ENCODE measurements at regions not wholly inside any gene's neighbourhood (a gene's known extent, or its start where the extent isn't known, plus 50 kb on each side); places are given as distances from the start of the nearest gene placed in this dataset.
A peak's percentile ranks its signal among the peaks of the same experiment; 100 is the strongest.

GRCh38 chrX:38917954-38918353 lies 116.7 kb downstream of the MID1IP1 start:
- H3K27ac ChIP-seq (ENCODE audit: low read length) = no peak overlapping the region
- H3K9me3 ChIP-seq (ENCODE audit: control insufficient read depth in 2 of 2, low read length in 2 of 2) = peaks cover 0 to 7% of the 10 kb centered on the region in 2 donors
- H3K4me3 ChIP-seq (ENCODE audit: low read length in 2 of 2) = no peak overlapping the region
- no peak overlapping the region for H3K9ac ChIP-seq (ENCODE audit: low read length in 2 of 2)
- H3K4me1 ChIP-seq (ENCODE audit: control insufficient read depth, insufficient read depth, low read length) = peaks cover 11% of the 10 kb centered on the region
- H3K27me3 ChIP-seq (ENCODE audit: control insufficient read depth in 1 of 2, insufficient read depth in 2 of 2, low read length in 2 of 2) = no peaks in the 10 kb centered on the region
- no peaks in the 10 kb centered on the region for H3K36me3 ChIP-seq (ENCODE audit: control insufficient read depth in 2 of 2, insufficient read depth in 2 of 2, low read length in 2 of 2)

GRCh38 chrX:38919202-38919601 lies 117.9 kb downstream of the MID1IP1 start:
- H3K27me3 ChIP-seq (ENCODE audit: control insufficient read depth in 1 of 2, insufficient read depth in 2 of 2, low read length in 2 of 2) = no peaks in the 10 kb centered on the region
- H3K36me3 ChIP-seq (ENCODE audit: control insufficient read depth in 2 of 2, insufficient read depth in 2 of 2, low read length in 2 of 2) = no peaks in the 10 kb centered on the region
- peaks cover 11% of the 10 kb centered on the region for H3K4me1 ChIP-seq (ENCODE audit: control insufficient read depth, insufficient read depth, low read length)
- peaks cover 0 to 6% of the 10 kb centered on the region in 2 donors for H3K9me3 ChIP-seq (ENCODE audit: control insufficient read depth in 2 of 2, low read length in 2 of 2)
- no peak overlapping the region for H3K27ac ChIP-seq (ENCODE audit: low read length)
- no peak overlapping the region for H3K4me3 ChIP-seq (ENCODE audit: low read length in 2 of 2)
- no peak overlapping the region for H3K9ac ChIP-seq (ENCODE audit: low read length in 2 of 2)

DNA sequence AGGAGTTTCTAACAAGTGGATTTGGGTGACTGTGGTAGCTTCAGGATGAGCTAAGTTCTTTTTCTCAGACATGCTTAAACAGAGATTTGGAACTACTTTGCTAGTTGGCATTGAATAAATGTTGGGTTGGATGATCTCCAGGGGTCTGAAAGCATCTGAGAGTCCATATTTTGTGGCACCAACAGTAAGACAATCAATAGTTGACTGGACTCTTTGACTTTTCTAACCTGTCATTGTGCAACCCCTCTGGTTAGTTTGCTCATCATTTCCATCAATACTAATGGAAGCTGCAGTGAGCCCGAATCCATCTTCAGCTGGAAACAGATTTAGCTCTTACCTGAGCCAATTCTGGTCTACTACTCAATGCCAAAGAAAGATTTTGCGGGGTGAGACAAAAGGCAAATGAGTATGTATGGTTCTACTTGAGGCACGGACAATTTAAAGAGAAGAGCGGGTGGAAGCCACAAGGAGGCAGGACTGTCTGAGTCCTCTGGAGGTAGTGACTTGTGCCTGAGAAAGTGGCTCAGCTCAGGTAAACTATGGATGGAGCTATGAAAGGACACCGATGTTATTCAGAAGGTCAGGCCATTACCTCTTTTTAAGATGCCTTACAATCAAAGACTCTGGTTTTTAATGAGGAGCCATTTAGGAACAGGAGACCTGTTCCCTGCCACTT lies 118.7 kb downstream of the MID1IP1 start:
- Histone ChIP-seq H3K9me3 (ENCODE audit: control insufficient read depth in 2 of 2, low read length in 2 of 2) (peaks cover 0 to 2% of the 10 kb centered on the region in 2 donors), H3K27ac (ENCODE audit: low read length) (no peak overlapping the region), H3K36me3 (ENCODE audit: control insufficient read depth in 2 of 2, insufficient read depth in 2 of 2, low read length in 2 of 2) (no peaks in the 10 kb centered on the region), H3K27me3 (ENCODE audit: control insufficient read depth in 1 of 2, insufficient read depth in 2 of 2, low read length in 2 of 2) (peaks cover 0 to 1% of the 10 kb centered on the region in 2 donors), H3K4me1 (ENCODE audit: control insufficient read depth, insufficient read depth, low read length) (peaks cover 11% of the 10 kb centered on the region), H3K9ac (ENCODE audit: low read length in 2 of 2) (no peak overlapping the region), H3K4me3 (ENCODE audit: low read length in 2 of 2) (no peak overlapping the region)

GRCh38 chrX:38923451-38923969 lies 122.3 kb downstream of the MID1IP1 start:
- Histone ChIP-seq H3K4me3 (ENCODE audit: low read length in 2 of 2) (no peak overlapping the region), H3K27me3 (ENCODE audit: control insufficient read depth in 1 of 2, insufficient read depth in 2 of 2, low read length in 2 of 2) (peaks cover 0 to 5% of the 10 kb centered on the region in 2 donors), H3K27ac (ENCODE audit: low read length) (no peak overlapping the region), H3K4me1 (ENCODE audit: control insufficient read depth, insufficient read depth, low read length) (peaks cover 11% of the 10 kb centered on the region), H3K9me3 (ENCODE audit: control insufficient read depth in 2 of 2, low read length in 2 of 2) (peaks cover 0 to 2% of the 10 kb centered on the region in 2 donors), H3K36me3 (ENCODE audit: control insufficient read depth in 2 of 2, insufficient read depth in 2 of 2, low read length in 2 of 2) (no peaks in the 10 kb centered on the region), H3K9ac (ENCODE audit: low read length in 2 of 2) (no peak overlapping the region)

- no peaks in the 10 kb centered on the region for H3K36me3 ChIP-seq (ENCODE audit: control insufficient read depth in 2 of 2, insufficient read depth in 2 of 2, low read length in 2 of 2)
- H3K4me3 ChIP-seq (ENCODE audit: low read length in 2 of 2) = no peak overlapping the region
- no peak overlapping the region for H3K9ac ChIP-seq (ENCODE audit: low read length in 2 of 2)
- H3K27me3 ChIP-seq (ENCODE audit: control insufficient read depth in 1 of 2, insufficient read depth in 2 of 2, low read length in 2 of 2) = peaks cover 0 to 5% of the 10 kb centered on the region in 2 donors
- peaks cover 20% of the 10 kb centered on the region for H3K4me1 ChIP-seq (ENCODE audit: control insufficient read depth, insufficient read depth, low read length)
- peaks cover 0 to 2% of the 10 kb centered on the region in 2 donors for H3K9me3 ChIP-seq (ENCODE audit: control insufficient read depth in 2 of 2, low read length in 2 of 2)
- H3K27ac ChIP-seq (ENCODE audit: low read length) = peak overlapping the region; percentile 31
Measured at GRCh38 chrX:38927592-38927991, 126.3 kb downstream of the MID1IP1 start.

DNA sequence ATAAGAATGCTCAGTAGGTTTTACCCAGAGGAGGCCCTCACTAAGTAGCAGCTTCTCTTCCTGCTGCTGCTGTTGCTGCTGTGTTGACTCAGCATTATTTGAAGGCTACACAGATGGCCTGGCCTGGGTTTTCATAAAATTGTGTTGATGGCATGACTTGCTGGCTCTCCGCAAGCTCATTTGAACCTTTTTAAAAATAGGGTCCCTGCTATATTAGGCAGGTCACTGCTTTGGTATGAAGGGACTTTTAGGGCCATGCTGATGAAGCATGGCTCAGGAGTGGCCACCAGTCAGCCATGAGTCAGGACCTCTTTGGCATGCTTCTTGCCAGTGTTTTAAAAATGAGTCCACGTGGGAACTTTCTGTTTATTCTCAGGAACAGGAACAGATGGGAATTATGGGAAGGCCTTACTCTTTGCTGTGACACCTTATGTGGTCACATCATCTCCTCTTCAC lies 128.7 kb downstream of the MID1IP1 start:
- Histone ChIP-seq H3K27me3 (ENCODE audit: control insufficient read depth in 1 of 2, insufficient read depth in 2 of 2, low read length in 2 of 2) (peaks cover 0 to 6% of the 10 kb centered on the region in 2 donors), H3K4me3 (ENCODE audit: low read length in 2 of 2) (no peak overlapping the region), H3K27ac (ENCODE audit: low read length) (peak overlapping the region; percentile 69), H3K36me3 (ENCODE audit: control insufficient read depth in 2 of 2, insufficient read depth in 2 of 2, low read length in 2 of 2) (no peaks in the 10 kb centered on the region), H3K9me3 (ENCODE audit: control insufficient read depth in 2 of 2, low read length in 2 of 2) (no peaks in the 10 kb centered on the region), H3K4me1 (ENCODE audit: control insufficient read depth, insufficient read depth, low read length) (peaks cover 20% of the 10 kb centered on the region), H3K9ac (ENCODE audit: low read length in 2 of 2) (no peak overlapping the region)

DNA sequence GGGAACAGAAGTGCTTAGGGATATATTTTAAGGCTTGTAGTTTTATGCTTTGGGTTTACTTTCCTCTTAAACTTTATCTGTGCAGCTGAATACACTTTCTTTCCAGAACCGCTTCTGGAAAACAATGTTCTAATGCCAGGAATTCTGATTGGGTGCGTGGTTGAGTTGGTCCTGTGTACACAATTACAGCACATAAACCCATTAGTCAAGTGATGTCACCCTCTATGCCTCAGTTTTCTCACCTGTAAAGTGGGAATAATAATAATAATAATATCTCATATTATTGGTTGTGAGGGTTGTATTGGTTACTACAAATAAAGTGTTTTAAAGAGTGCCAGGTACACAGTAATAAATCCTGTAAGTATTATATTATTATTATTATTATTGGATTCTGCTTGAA lies 129.2 kb downstream of the MID1IP1 start:
- peak overlapping the region; percentile 64 for H3K27ac ChIP-seq (ENCODE audit: low read length)
- no peak overlapping the region for H3K4me3 ChIP-seq (ENCODE audit: low read length in 2 of 2)
- H3K36me3 ChIP-seq (ENCODE audit: control insufficient read depth in 2 of 2, insufficient read depth in 2 of 2, low read length in 2 of 2) = no peaks in the 10 kb centered on the region
- peaks cover 0 to 4% of the 10 kb centered on the region in 2 donors for H3K27me3 ChIP-seq (ENCODE audit: control insufficient read depth in 1 of 2, insufficient read depth in 2 of 2, low read length in 2 of 2)
- no peak overlapping the region for H3K9ac ChIP-seq (ENCODE audit: low read length in 2 of 2)
- no peaks in the 10 kb centered on the region for H3K9me3 ChIP-seq (ENCODE audit: control insufficient read depth in 2 of 2, low read length in 2 of 2)
- peaks cover 20% of the 10 kb centered on the region for H3K4me1 ChIP-seq (ENCODE audit: control insufficient read depth, insufficient read depth, low read length)

DNA sequence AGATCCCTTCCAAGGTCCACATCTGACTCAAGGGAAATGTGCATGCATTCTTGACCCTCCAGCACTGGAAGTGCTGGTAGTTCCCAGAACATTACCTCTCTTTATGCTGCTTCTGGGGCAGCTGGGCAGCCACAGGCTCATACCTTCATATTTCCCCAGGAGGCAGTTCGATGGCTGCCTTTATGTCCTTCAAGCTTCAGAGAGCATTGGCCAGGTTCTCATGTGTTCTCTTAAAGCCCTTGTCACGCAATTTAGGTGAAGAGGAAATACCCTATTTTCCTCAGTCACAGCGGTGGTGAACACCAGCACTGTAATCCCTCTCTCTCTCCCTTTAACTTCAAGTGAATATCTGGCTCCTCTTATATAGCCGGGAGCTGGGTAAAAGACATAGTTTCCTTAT lies 134.3 kb downstream of the MID1IP1 start:
- H3K27ac ChIP-seq (ENCODE audit: low read length) = no peak overlapping the region
- H3K9me3 ChIP-seq (ENCODE audit: control insufficient read depth in 2 of 2, low read length in 2 of 2) = no peaks in the 10 kb centered on the region
- H3K36me3 ChIP-seq (ENCODE audit: control insufficient read depth in 2 of 2, insufficient read depth in 2 of 2, low read length in 2 of 2) = no peaks in the 10 kb centered on the region
- no peak overlapping the region for H3K4me3 ChIP-seq (ENCODE audit: low read length in 2 of 2)
- H3K27me3 ChIP-seq (ENCODE audit: control insufficient read depth in 1 of 2, insufficient read depth in 2 of 2, low read length in 2 of 2) = peaks cover 0 to 6% of the 10 kb centered on the region in 2 donors
- no peak overlapping the region for H3K9ac ChIP-seq (ENCODE audit: low read length in 2 of 2)
- H3K4me1 ChIP-seq (ENCODE audit: control insufficient read depth, insufficient read depth, low read length) = peaks cover 2% of the 10 kb centered on the region

- no peak overlapping the region for H3K9ac ChIP-seq (ENCODE audit: low read length in 2 of 2)
- no peaks in the 10 kb centered on the region for H3K36me3 ChIP-seq (ENCODE audit: control insufficient read depth in 2 of 2, insufficient read depth in 2 of 2, low read length in 2 of 2)
- peaks cover 2% of the 10 kb centered on the region for H3K4me1 ChIP-seq (ENCODE audit: control insufficient read depth, insufficient read depth, low read length)
- peaks cover 0 to 6% of the 10 kb centered on the region in 2 donors for H3K27me3 ChIP-seq (ENCODE audit: control insufficient read depth in 1 of 2, insufficient read depth in 2 of 2, low read length in 2 of 2)
- no peak overlapping the region for H3K27ac ChIP-seq (ENCODE audit: low read length)
- no peak overlapping the region for H3K4me3 ChIP-seq (ENCODE audit: low read length in 2 of 2)
- no peaks in the 10 kb centered on the region for H3K9me3 ChIP-seq (ENCODE audit: control insufficient read depth in 2 of 2, low read length in 2 of 2)
Measured at GRCh38 chrX:38937400-38937799, 136.1 kb downstream of the MID1IP1 start.

- H3K27me3 ChIP-seq (ENCODE audit: control insufficient read depth in 1 of 2, insufficient read depth in 2 of 2, low read length in 2 of 2) = peaks cover 0 to 6% of the 10 kb centered on the region in 2 donors
- H3K9ac ChIP-seq (ENCODE audit: low read length in 2 of 2) = no peak overlapping the region
- H3K4me3 ChIP-seq (ENCODE audit: low read length in 2 of 2) = no peak overlapping the region
- no peak overlapping the region for H3K27ac ChIP-seq (ENCODE audit: low read length)
- no peaks in the 10 kb centered on the region for H3K36me3 ChIP-seq (ENCODE audit: control insufficient read depth in 2 of 2, insufficient read depth in 2 of 2, low read length in 2 of 2)
- no peaks in the 10 kb centered on the region for H3K9me3 ChIP-seq (ENCODE audit: control insufficient read depth in 2 of 2, low read length in 2 of 2)
- H3K4me1 ChIP-seq (ENCODE audit: control insufficient read depth, insufficient read depth, low read length) = no peaks in the 10 kb centered on the region
Measured at GRCh38 chrX:38937926-38938325, 136.7 kb downstream of the MID1IP1 start.

GRCh38 chrX:38939067-38939466 lies 137.8 kb downstream of the MID1IP1 start:
- no peaks in the 10 kb centered on the region for H3K36me3 ChIP-seq (ENCODE audit: control insufficient read depth in 2 of 2, insufficient read depth in 2 of 2, low read length in 2 of 2)
- no peak overlapping the region for H3K9ac ChIP-seq (ENCODE audit: low read length in 2 of 2)
- H3K27me3 ChIP-seq (ENCODE audit: control insufficient read depth in 1 of 2, insufficient read depth in 2 of 2, low read length in 2 of 2) = peaks cover 0 to 3% of the 10 kb centered on the region in 2 donors
- no peak overlapping the region for H3K4me3 ChIP-seq (ENCODE audit: low read length in 2 of 2)
- H3K4me1 ChIP-seq (ENCODE audit: control insufficient read depth, insufficient read depth, low read length) = no peaks in the 10 kb centered on the region
- H3K9me3 ChIP-seq (ENCODE audit: control insufficient read depth in 2 of 2, low read length in 2 of 2) = no peaks in the 10 kb centered on the region
- H3K27ac ChIP-seq (ENCODE audit: low read length) = no peak overlapping the region
